Stimulated activated CD4-positive, alpha-beta T cell treated with anti-CD3 and anti-CD28 coated beads, Interleukin-2, amount 100 ng/mL, for 24 hours (primary cell): ENCODE measurements at regions not wholly inside any gene's neighbourhood (a gene's known extent, or its start where the extent isn't known, plus 50 kb on each side); places are given as distances from the start of the nearest gene placed in this dataset.
"Not testable (repeated sequence)": the region's sequence is repeated elsewhere in the genome, so short reads cannot be mapped to it uniquely, and the experiment has no call there.

ENCODE experiments used
- DNase-seq, 2 donors: peaks; one replicate each; pipeline ENCODE4 v3.0.0-alpha.2; 2020

GRCh38 chr15:99455789-99456160 is 110.0 kb upstream of the MEF2A start:
- DNase-seq, result no peak

GRCh38 chr15:99464137-99464536 is 101.6 kb upstream of the MEF2A start:
- no peak for DNase-seq

GRCh38 chr15:99466701-99467337 is 99.0 kb upstream of the MEF2A start:
- no peak for DNase-seq

GRCh38 chr15:99467338-99467720 is 98.5 kb upstream of the MEF2A start:
- no peak for DNase-seq

GRCh38 chr15:99467853-99468464 is 97.8 kb upstream of the MEF2A start:
- DNase-seq, result no peak

GRCh38 chr15:99470204-99470603 is 95.6 kb upstream of the MEF2A start:
- DNase-seq, result not testable (repeated sequence)

- no peak for DNase-seq
Measured at GRCh38 chr15:99472416-99473145, 93.2 kb upstream of the MEF2A start.

GRCh38 chr15:99473981-99474906 is 91.5 kb upstream of the MEF2A start:
- DNase-seq, result no peak

- DNase-seq, result no peak
Measured at GRCh38 chr15:99474909-99475753, 90.7 kb upstream of the MEF2A start.

GRCh38 chr15:99475754-99476412 is 89.9 kb upstream of the MEF2A start:
- no peak for DNase-seq

GRCh38 chr15:99476413-99477222 is 89.2 kb upstream of the MEF2A start:
- no peak for DNase-seq

- DNase-seq, result no peak
Measured at GRCh38 chr15:99477791-99478471, 87.9 kb upstream of the MEF2A start.

GRCh38 chr15:99478977-99479376 is 86.8 kb upstream of the MEF2A start:
- DNase-seq, result no peak

GRCh38 chr15:99480016-99480810 is 85.6 kb upstream of the MEF2A start:
- no peak for DNase-seq

- no peak for DNase-seq
Measured at GRCh38 chr15:99481113-99481950, 84.5 kb upstream of the MEF2A start.

- no peak for DNase-seq
Measured at GRCh38 chr15:99481951-99482230, 83.9 kb upstream of the MEF2A start.

- DNase-seq, result no peak
Measured at GRCh38 chr15:99482993-99483392, 82.8 kb upstream of the MEF2A start.

GRCh38 chr15:99485153-99485961 is 80.4 kb upstream of the MEF2A start:
- DNase-seq, result no peak
